PC-3 (cell line): ENCODE measurements at regions not wholly inside any gene's neighbourhood (a gene's known extent, or its start where the extent isn't known, plus 50 kb on each side); places are given as distances from the start of the nearest gene placed in this dataset.

Experiments used
- ATAC-seq: fragments of 200-7000 bp; cut with Tn5 transposase; 2 replicates; pipeline ENCODE4 v1.9.1; 2020; ENCODE audit warnings: mild to moderate bottlenecking, moderate library complexity
- BruUV-seq: library from RNA; stranded (reverse); fragments of 400-500 nt; replicated peaks from 2 replicates; lab custom pipeline; 2021; lab: Mats Ljungman, UMichigan
- CTCF ChIA-PET: fragments of 300-600 bp; sonication (Branson Sonifier 250); formaldehyde crosslinking; loops from one replicate; lab custom pipeline; 2022; ENCODE audit warnings: antibody characterized with exemption; lab: Charles Lee
- POLR2A ChIA-PET: fragments of 300-600 bp; sonication (Branson Sonifier 250); formaldehyde crosslinking; loops from one replicate; lab custom pipeline; 2022; ENCODE audit warnings: antibody characterized with exemption; ENCODE audit not compliant: unreplicated experiment; lab: Charles Lee
- DNase-seq: peaks from one replicate; pipeline ENCODE4 v3.0.0-alpha.2; 2015
- H2AFZ ChIP-seq: fragments of 300-600 bp; sonication (generic); 2 replicates; pipeline ENCODE4 v1.6.0; 2016; ENCODE audit warnings: antibody characterized with exemption, low read length
- H3F3A ChIP-seq: fragments of 300-600 bp; sonication (generic); one replicate; pipeline ENCODE4 v1.6.0; 2017; ENCODE audit warnings: antibody characterized with exemption, low read length, control low read depth, mild to moderate bottlenecking; ENCODE audit not compliant: unreplicated experiment
- H3K27ac ChIP-seq: fragments of 300-600 bp; sonication (generic); 2 replicates; pipeline ENCODE4 v1.5.1; 2016; ENCODE audit warnings: mild to moderate bottlenecking, low read length
- H3K27me3 ChIP-seq: fragments of 300-600 bp; sonication (generic); 2 replicates; pipeline ENCODE4 v1.6.1; 2016; ENCODE audit warnings: low read length, mixed read lengths
- H3K36me3 ChIP-seq: fragments of 300-600 bp; sonication (generic); 2 replicates; pipeline ENCODE4 v1.6.1; 2016; ENCODE audit warnings: low read depth, mixed run types, low read length, mixed read lengths
- H3K4me1 ChIP-seq: fragments of 300-600 bp; sonication (generic); 2 replicates; pipeline ENCODE4 v1.5.1; 2016; ENCODE audit warnings: low read length; ENCODE audit not compliant: insufficient read depth
- H3K4me2 ChIP-seq: fragments of 300-600 bp; sonication (generic); 2 replicates; pipeline ENCODE4 v1.6.0; 2016; ENCODE audit warnings: low read length
- H3K4me3 ChIP-seq: fragments of 300-600 bp; sonication (generic); 2 replicates; pipeline ENCODE4 v1.5.1; 2016; ENCODE audit warnings: mild to moderate bottlenecking, low read length, mixed read lengths
- H3K79me2 ChIP-seq: fragments of 300-600 bp; sonication (generic); 2 replicates; pipeline ENCODE4 v1.6.1; 2017; ENCODE audit warnings: low read length, mixed read lengths
- H3K9ac ChIP-seq: fragments of 300-600 bp; sonication (generic); 2 replicates; pipeline ENCODE4 v1.6.0; 2016; ENCODE audit warnings: mild to moderate bottlenecking, low read length
- H3K9me2 ChIP-seq: fragments of 300-600 bp; sonication (generic); replicated peaks from 2 replicates; pipeline ENCODE4 v1.6.1; 2016; ENCODE audit warnings: mixed run types, low read length, mixed read lengths
- H3K9me3 ChIP-seq: fragments of 300-600 bp; sonication (generic); 2 replicates; pipeline ENCODE4 v1.6.1; 2016; ENCODE audit warnings: low read length, mixed read lengths
- H4K20me1 ChIP-seq: fragments of 300-600 bp; sonication (generic); 2 replicates; pipeline ENCODE4 v1.6.1; 2016; ENCODE audit warnings: low read length, mixed read lengths
- EZH2 ChIP-seq: fragments of 300-600 bp; sonication (generic); IDR thresholded peaks from one replicate; pipeline ENCODE4 v1.6.1; 2017; ENCODE audit warnings: antibody characterized with exemption, mild to moderate bottlenecking, low read length; ENCODE audit not compliant: unreplicated experiment
- EZH2phosphoT487 ChIP-seq: fragments of 300-600 bp; sonication (generic); IDR thresholded peaks from 2 replicates; pipeline ENCODE4 v1.6.1; 2018; ENCODE audit warnings: mild to moderate bottlenecking, antibody characterized with exemption, low read length, borderline replicate concordance
- intact Hi-C: fragments of 100-400 bp; cut with micrococcal nuclease; formaldehyde crosslinking; loops from 2 replicates; pipeline ENCODE4 v1.9.0; 2023
- TF ChIP-seq, protein P1 (sequence below): fragments of 300-600 bp; sonication (generic); conservative IDR thresholded peaks from 2 replicates; pipeline ENCODE4 v1.5.1; 2017; ENCODE audit warnings: antibody characterized with exemption, low read depth, mild to moderate bottlenecking, low read length

DNA sequence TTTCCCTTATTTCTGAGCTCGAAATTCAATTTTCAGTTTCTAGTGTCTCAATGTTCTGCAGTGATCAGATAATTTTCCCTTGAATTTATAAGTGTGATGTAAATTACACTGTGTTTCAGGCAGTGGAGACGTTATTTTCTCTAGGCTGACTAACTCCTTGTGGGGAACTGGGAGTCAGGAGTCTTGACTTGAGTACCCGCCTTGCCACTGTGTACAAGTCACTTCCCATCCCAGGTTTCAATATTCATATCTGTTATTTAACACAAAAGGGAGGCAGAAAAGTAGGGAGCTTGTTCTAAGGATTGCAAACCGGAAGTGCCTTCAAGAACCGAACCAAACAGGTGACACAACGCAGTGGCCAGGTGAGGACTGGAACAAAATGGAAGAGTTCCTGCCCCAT lies 196.5 kb downstream of the MEX3B start:
- peaks cover 22% of the 10 kb centered on the region for H3K27me3 ChIP-seq
- DNase-seq = no peak
- H3K4me1 ChIP-seq = no peaks in the 10 kb centered on the region
- H2AFZ ChIP-seq = no peak overlapping the region
- no peak overlapping the region for H3K4me3 ChIP-seq
- no peaks in the 10 kb centered on the region for H3K79me2 ChIP-seq
- H3K9me3 ChIP-seq = no peaks in the 10 kb centered on the region
- intact Hi-C loops = no loop called here
- no peak overlapping the region for H3K4me2 ChIP-seq
- no peak overlapping the region for H3K27ac ChIP-seq
- ChIA-PET POLR2A (no interaction called here), CTCF (no interaction called here)
- no peaks in the 10 kb centered on the region for H3K9me2 ChIP-seq
- no peaks in the 10 kb centered on the region for H3F3A ChIP-seq
- TF ChIP-seq EZH2phosphoT487 (no peak), EZH2 (no peak)
- TF ChIP-seq, protein P1, sequence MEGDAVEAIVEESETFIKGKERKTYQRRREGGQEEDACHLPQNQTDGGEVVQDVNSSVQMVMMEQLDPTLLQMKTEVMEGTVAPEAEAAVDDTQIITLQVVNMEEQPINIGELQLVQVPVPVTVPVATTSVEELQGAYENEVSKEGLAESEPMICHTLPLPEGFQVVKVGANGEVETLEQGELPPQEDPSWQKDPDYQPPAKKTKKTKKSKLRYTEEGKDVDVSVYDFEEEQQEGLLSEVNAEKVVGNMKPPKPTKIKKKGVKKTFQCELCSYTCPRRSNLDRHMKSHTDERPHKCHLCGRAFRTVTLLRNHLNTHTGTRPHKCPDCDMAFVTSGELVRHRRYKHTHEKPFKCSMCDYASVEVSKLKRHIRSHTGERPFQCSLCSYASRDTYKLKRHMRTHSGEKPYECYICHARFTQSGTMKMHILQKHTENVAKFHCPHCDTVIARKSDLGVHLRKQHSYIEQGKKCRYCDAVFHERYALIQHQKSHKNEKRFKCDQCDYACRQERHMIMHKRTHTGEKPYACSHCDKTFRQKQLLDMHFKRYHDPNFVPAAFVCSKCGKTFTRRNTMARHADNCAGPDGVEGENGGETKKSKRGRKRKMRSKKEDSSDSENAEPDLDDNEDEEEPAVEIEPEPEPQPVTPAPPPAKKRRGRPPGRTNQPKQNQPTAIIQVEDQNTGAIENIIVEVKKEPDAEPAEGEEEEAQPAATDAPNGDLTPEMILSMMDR = no peak
- no peak overlapping the region for H3K9ac ChIP-seq
- no peak for ATAC-seq
- no peaks in the 10 kb centered on the region for H3K36me3 ChIP-seq
- BruUV-seq = no TSS peak
- no peaks in the 10 kb centered on the region for H4K20me1 ChIP-seq

DNA sequence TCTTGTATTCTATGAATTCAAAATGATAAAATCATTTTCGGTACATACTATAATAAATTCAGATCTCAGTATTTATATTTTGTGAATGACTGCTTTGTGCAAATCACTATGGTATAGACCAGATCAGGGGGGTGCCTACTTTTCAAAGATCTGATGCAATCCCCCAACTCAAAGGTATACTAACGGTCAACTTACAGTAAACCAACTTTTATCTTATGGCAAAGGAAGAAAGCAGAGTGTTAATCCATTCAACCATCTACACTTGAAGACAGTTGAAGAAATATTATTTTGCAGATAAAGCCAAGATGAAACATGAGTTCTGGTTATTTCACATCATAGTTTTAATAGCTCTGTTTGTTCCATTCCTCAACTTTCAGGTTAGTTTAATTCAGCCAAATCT lies 197.1 kb downstream of the MEX3B start:
- intact Hi-C loops = no loop called here
- Histone ChIP-seq H4K20me1 (no peaks in the 10 kb centered on the region), H3K9me3 (no peaks in the 10 kb centered on the region), H3K9me2 (no peaks in the 10 kb centered on the region), H3K36me3 (no peaks in the 10 kb centered on the region), H3F3A (no peaks in the 10 kb centered on the region), H3K79me2 (no peaks in the 10 kb centered on the region), H3K4me1 (no peaks in the 10 kb centered on the region), H3K4me2 (no peak overlapping the region), H3K27ac (no peak overlapping the region), H2AFZ (no peak overlapping the region), H3K27me3 (peaks cover 27% of the 10 kb centered on the region), H3K4me3 (no peak overlapping the region), H3K9ac (no peak overlapping the region)
- DNase-seq (no peak), ATAC-seq (no peak)
- no TSS peak for BruUV-seq
- ChIA-PET CTCF (no interaction called here), POLR2A (no interaction called here)
- no peak for TF ChIP-seq EZH2
- TF ChIP-seq EZH2phosphoT487 = no peak
- TF ChIP-seq, protein P1 = no peak

DNA sequence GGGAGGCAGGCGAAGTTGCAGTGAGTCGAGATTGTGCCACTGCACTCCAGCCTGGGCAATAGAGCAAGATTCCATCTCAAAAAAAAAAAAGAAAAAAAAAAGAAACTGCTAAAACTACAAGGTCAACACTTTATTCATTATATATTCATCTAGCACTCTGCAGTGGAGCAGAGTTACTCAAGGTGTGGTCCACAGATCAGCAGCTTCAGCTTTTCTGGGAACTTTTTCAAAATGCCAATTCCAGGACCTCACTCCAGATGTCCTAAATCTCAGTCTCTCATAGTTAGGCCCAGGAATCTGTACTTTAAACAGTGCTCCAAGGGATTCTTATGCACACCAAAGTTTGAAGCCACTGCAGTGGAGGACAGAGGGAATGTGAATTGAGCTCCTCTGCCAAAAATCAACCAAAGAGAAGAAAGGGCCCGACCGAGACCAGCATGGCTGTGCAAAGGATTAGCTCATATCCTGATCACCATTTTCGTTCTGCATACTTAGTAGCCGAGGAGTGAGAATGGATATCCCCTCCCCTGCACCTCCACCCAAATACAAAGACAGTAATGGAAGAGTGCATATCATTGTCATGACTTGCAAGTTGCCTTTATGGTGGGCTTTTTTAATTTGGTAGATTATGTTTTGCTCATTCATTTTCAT lies 201.9 kb downstream of the MEX3B start:
- POLR2A ChIA-PET = no interaction called here
- H3K9me2 ChIP-seq = no peaks in the 10 kb centered on the region
- no peak overlapping the region for H3K9ac ChIP-seq
- no peak overlapping the region for H3K27ac ChIP-seq
- H3K4me3 ChIP-seq = no peak overlapping the region
- H3K4me1 ChIP-seq = no peaks in the 10 kb centered on the region
- no peaks in the 10 kb centered on the region for H4K20me1 ChIP-seq
- no peaks in the 10 kb centered on the region for H3K36me3 ChIP-seq
- no peak overlapping the region for H3K4me2 ChIP-seq
- TF ChIP-seq, protein P1 = no peak
- TF ChIP-seq EZH2 (no peak), EZH2phosphoT487 (no peak)
- ATAC-seq = no peak
- BruUV-seq = no TSS peak
- H3K9me3 ChIP-seq = no peaks in the 10 kb centered on the region
- peaks cover 17% of the 10 kb centered on the region for H3K27me3 ChIP-seq
- intact Hi-C loops = no loop called here
- H3K79me2 ChIP-seq = no peaks in the 10 kb centered on the region
- no peaks in the 10 kb centered on the region for H3F3A ChIP-seq
- CTCF ChIA-PET = no interaction called here
- DNase-seq = no peak
- no peak overlapping the region for H2AFZ ChIP-seq
